HG03520 (cell line): ENCODE measurements at regions not wholly inside any gene's neighbourhood (a gene's known extent, or its start where the extent isn't known, plus 50 kb on each side); places are given as distances from the start of the nearest gene placed in this dataset.
"Not testable (repeated sequence)": the region's sequence is repeated elsewhere in the genome, so short reads cannot be mapped to it uniquely, and the experiment has no call there.

Experiments used
- ATAC-seq: cut with Tn5 transposase; IDR thresholded peaks from one replicate; pipeline ENCODE4 v1.9.1; 2021; ENCODE audit warnings: mild to moderate bottlenecking, moderate library complexity; ENCODE audit not compliant: unreplicated experiment

DNA sequence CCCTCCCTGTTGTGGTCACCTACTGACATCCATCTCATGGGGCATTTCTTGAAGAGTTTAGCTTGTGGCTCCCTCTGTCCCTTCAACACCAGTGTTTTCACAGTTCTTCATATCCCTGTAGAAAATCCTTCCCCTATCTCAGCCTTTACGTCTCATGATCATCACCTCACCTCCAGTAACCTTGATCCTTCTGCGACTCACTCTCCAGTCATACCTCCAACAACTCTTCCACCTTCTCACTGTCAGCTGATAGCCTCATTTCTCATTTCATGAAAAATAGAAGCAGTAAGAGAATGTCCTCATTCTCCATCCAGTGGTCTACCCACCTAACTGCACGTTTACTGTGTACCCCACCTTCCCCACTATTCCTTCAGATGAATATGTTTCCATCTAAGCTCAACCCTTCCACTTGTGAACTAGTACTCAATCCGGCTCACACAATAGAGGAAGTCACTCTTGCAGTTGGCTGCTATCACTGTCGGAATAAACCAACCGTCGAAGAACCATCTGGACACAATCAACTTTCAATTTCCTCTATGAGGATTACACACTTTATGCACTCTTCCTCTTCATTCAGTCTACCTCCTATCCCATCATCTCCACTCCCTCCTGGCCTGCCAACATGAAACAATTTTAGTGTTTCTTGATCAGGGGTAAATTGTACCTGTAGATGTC lies 256.0 kb downstream of the AHR start:
- ATAC-seq = no peak

DNA sequence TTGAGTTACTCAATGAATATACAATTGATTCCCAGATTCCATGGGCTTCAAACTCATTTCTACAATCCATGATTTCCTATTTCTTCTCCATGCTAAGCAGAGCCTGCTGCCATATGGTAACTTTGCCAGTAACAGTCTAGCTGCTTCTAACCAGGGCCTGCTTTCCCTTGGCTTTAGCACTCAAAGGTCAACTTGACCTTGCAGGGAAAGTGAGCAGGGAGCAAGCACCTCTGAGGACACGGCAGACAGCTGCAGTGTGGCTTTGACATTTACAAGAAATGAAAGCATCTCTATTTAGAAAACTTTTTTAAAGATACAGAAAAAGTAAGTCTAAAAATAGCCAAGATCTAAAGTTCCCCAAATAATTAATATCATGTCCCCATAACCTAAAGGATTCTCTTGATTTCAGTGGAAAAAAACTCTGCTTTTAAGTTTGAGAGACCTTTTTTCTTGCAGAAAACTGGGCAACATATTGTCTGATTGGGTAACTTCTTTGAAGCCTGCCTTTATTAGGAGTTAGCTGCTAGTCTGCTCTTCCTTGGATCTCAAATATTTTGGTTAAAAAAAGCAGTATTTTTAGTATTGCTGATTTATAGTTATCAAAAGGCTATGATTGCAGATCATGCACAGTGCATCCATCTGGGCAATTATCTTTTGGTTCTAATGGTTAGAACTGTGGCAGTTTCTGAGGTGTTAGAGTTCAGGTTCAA lies 257.9 kb downstream of the AHR start:
- no peak for ATAC-seq

DNA sequence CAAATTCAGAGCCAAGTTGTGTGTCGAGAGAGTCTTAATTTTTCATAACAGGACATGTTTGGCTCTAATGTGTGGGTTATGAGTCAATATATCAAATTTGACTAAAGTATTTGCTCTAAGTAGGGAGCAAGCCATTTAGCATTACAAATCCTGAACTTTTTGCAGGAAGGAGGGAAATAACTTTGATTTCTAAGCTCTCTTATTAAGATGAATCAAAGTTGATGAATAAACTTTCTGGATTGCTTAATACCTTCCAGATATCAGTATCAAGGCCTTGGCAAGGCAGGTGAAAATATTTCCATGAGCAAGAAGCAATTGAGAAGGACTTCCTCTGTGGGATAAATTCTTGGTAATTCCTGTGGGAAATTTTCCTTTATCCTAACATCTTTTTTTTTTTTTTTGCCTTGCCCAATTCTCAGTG lies 258.8 kb downstream of the AHR start:
- ATAC-seq = no peak

DNA sequence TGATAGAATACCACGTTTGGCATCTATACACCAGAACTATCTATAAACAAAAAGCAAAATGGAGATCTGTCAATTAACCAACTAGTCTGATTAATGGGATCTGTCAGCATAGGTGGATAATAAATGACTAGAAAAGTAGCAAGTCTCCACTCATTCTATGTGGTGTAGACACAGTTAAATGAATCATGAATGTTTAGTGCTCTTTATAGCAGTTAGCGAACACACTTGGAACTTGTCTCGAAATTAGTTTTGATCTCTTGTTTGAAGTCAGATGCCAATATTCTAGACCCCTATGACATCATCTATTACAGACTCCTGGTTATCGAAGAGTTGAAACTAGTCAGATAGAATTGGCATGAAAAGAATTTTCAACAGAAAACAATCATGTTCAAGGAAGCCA lies 259.7 kb downstream of the AHR start:
- no peak for ATAC-seq

DNA sequence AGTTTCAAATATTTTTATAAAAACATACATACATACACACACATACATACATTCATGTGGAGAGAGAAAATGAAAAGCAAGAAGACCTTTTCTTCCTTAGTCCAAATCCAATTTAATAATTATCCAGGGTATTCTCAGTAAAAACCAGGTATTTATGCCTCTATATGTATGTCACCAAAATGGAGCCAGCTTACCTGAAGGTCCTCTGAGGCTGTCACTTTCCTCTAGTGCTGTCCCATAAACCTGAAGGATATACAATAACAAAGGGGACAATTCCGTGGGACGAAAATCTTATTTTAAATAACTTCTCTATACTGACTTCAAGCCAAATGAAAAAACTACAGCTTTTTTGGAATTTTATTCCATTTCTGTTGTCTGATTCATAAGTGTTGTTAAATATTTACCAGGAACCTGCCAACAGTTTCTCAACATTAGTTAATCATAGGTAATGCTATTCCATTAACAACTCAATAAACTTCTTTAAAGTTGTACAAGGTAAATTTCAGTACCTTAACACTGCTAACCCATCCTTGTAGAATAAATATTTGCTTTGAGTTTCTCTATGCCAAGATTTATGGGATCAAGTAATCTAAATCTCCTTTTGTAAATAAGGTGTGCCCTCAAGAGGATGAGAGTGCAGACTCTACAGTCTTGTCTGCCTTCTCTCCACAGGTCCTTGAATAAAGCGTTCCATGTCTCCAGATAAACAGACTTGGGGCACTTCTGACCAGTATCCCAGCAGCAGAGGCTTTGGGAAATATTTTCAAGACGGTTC lies 260.3 kb downstream of the AHR start:
- ATAC-seq = no peak

DNA sequence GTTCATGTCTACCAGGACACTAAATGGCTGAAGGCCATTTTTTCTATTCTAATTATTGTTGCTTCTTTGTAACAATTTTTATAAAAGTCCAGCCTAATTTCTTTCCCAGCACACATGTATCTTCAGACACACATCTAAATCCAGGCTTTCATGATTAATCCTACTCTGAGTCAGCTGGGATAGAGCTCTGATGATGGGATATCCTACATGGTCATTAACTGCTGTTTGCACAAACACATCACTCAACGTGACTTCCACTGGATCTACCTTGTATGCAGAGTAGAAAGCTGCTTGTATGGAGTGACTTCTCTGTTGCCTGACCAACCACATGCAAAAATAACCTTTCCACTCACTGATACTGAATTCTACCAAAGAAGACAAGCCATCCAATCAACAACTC lies 260.9 kb downstream of the AHR start:
- ATAC-seq = no peak

DNA sequence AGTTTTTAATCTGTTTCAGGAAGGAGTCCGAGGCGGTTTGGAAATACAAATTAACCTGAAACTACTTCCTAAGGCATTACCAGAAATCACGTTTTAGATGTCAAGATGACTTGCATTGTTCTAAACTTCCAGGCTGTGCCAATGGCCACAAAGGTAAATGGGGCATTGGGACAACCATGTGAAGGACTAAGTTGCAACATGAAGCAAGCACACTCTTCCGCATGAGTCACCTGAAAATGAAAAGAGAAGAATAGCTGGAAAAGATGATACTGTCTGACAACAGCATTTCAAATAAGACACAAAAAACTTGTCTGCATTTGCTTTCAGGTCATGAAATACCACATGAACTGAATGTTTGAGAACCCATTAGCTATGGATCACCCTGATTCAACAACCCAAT lies 262.1 kb downstream of the AHR start:
- no peak for ATAC-seq

DNA sequence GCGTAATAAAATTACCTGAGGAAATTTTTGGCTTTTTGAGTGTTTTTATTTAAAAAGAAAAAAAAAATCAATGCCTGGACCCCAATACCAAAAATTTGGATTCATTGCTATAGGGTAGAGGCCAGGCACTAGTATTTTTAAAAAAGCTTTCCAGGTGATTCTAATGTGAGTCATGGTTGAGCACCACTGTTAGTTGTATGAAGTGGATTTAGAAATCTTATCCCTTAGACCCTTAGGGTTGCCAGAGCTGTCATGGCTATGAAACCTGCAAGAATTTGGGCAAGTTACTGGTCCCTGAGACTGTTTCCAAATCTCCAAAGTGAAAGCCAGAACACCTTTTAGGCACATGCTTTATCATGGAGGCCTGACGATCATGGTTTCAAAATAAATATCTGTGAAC lies 262.5 kb downstream of the AHR start:
- ATAC-seq = no peak

DNA sequence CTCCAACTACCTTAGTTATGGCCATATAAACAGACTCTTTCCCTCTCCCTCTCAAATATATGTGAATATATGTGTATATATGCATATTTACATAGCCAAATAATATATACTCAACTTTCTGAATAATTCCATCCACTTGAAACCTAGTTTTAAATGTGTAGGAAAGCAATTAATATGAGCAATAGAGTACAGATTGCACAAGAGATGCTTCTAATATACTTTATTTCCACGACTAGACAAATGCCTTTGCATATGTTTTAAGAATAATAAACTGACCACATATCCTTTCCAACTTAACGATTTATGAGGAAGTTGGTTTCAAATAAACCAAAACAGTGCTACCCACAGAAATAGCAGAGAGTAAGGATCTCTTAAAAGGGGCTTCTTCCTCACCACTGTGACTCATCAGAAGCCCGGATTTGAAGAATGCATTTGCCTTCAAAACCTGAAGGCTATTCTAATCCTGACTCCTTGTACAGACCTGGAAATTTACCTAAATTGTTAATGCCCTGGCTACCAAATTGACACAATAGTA lies 266.3 kb downstream of the AHR start:
- ATAC-seq = no peak

DNA sequence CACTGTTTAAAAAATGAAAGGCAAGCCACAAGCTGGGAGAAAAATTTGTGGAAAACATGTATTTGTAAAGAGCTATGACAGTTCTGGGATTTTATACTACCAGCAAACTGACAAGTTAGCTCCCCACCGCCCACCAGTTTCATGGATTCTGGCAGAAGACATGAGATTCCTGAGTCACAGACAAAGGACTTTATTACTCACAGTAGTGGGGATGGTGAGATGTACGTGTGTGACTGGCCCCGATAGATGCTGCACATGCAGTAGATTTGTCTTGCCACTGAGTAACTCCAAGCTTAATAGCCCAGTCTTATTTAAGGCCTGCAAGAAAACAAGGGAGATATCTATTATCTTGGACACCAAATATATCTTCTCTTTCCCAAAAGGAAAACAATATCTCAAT lies 281.7 kb downstream of the AHR start:
- no peak for ATAC-seq

DNA sequence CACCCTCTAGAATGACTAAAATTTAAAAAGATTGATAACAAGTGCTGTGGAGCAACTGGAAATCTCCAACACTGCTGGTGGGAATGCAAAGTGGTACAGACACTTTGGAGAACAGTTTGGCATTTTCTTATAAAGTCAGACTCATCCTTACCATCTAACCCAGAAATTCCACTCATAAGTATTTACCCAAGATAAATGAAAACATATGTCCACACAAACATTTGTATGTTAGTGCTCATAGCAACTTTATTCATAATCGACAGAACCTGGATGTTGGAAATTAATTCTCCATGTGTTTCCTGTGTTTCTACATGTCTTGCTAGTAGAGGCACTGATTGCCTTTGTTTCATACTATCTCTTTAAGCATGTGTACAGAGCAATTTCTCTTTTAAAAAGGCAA lies 282.4 kb downstream of the AHR start:
- ATAC-seq = no peak

DNA sequence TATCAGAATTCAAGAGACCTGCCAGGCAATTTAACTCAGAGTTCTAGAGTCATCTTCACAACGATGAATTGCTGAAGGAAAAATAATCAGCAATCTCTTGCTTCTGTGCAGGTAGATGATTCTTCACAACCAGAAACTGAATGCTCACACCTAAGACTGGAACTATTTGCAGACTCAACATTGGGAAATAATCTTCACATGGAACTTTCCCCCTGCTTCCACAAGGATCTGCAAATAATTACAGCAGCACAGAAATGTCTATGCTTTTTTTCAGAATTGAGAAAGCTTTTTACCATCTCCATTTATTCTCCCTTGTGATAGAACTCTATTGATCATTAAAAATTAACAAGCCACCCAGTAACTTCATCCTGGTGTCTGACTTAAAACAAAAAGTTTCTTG lies 282.8 kb downstream of the AHR start:
- no peak for ATAC-seq

DNA sequence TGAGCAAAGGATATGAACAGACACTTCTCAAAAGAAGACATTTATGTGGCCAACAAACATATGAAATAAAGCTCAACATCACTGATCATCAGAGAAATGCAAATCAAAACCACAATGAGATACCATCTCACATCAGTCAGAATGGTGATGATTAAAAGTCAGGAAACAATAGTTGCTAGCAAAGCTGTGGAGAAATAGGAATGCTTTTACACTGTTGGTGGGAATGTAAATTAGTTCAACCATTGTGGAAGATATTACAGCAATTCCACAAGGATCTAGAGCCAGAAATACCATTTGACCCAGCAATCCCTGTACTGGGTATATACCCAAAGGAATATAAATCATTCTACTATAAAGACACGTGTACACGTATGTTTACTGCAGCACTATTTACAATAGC lies 284.2 kb downstream of the AHR start:
- not testable (repeated sequence) for ATAC-seq

DNA sequence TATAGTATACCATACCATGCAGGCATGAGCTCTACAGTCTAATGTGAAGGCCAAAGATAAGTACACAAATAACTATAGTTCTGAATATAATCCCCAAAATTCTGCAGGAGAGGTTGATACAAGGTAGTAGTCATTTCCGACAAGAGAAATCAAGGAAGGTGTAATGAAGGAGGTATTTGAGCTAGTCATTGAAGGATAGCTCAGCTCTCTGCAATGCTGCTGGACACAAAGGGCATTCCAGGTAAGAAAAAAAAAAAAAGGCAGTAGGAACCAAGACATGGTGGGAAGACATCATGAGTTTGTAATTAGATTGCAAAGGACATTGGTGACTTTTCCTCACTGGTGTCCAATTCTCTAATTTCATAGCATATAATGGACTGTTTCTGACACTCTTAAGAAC lies 285.3 kb downstream of the AHR start:
- ATAC-seq = no peak

DNA sequence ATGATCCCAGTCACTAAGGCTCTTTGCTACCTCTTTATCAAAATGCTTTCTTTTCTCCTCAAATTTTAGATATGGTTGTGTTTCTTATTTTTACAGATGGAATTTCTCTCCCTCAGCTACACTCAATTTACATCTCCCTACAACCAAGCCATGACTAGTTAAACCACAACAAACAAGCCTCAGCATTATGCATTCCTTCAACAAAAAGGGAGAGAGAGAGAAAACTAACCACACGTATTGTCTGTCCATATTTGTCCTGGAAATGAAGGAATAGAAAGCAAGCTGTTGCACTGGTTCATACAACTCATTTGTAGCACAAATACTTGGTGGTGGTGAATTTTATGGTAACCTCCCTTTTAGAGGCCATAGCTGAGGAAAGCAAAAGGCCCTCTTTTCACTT lies 286.4 kb downstream of the AHR start:
- ATAC-seq = no peak

DNA sequence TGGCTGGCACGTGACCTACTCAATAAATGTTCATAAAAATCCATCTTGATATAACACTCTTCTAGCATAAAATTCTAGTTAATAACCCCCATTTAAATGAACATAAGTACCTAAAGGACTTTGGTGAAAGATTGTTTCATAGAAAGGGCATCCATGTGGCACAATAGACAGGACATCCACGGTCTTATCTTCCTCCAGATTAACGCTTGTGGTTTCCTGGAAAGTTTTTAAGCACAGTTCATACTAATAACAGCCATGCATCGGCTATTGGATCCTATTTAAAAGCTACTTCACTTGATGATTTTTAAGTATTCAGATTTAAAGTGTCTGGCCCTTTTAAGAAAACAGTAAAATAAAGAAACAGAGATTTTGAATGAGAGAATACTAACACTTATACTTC lies 288.3 kb downstream of the AHR start:
- ATAC-seq = no peak

DNA sequence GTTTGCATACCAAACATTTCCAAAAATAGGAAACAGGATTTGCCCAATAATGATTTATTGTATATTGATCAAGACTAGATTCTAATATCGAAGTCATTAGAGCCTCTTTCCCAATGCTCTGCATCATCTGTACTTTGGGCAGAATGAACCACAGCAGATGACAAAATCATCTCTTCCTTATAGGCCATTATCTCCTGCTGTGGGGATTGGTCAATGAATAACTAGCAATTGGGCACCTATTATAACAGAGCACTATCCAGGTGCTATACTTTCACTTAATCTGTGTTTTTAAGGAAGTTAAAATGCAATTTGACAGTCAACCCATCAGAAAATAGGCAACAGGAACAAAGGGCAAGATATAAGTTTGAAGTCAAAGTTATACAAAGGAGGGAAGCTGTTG lies 290.3 kb downstream of the AHR start:
- ATAC-seq = no peak

DNA sequence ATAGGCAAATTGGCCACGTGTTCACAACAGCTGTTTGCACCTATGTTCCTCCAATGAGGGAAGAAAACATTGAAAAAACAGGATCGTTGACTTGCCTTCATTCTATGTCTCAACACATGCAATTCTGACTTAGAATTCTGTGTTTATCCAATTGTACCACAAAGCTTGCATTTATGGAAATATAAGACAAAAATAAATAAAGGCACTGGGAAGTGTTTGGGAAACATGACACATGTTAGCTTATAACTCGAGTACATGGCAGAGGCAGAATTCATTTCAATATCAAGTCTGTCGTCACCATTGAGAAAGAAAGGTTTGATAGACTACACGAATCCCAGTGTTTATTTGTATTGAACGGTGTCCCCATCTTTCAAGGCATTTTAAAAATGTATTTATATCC lies 291.2 kb downstream of the AHR start:
- no peak for ATAC-seq

DNA sequence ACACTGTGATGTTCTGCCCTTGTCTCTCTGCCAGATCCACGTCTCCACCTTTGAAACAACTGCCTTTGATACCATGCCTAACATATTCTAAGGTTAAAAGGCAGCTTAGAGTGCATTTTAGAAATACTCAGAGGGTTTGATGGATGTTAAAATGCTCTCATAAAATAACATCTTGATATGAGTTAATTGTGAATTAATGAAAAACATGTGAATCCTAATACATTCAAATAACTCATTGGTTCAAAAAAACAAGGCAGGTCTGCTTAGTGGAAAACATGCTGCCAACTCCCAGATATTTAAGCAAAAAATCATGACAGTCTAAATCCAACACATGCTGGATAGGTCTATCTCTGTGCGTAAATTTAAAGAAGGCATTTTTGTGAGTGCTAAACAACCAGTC lies 291.8 kb downstream of the AHR start:
- ATAC-seq = no peak

DNA sequence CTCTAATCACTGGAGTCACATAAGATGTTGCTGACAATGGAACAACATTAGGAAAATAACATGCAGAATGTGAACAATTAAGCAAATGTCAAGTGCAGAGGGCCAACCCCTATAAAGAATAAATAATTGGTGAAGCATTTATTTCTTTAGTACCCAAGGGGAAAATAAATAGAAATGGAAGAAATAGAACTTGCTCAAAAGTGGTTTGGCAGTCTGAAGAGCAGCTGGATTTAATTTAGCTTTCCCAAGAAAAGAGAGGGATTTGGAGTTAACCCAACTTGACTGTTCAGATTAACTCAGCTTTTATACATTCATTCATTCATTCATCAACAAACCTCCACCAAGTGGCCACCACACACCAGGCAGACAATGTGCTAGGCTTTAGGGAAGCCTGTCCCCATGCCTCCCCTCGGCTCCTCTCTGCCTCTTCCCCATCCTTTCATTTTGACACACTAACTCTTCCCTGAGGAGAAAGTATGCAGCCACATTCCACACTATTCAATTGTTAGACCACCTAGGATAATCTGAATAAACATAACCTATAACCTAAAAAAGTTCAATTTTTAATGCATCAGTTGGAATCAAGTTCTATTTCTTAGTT lies 295.5 kb downstream of the AHR start:
- ATAC-seq = no peak

DNA sequence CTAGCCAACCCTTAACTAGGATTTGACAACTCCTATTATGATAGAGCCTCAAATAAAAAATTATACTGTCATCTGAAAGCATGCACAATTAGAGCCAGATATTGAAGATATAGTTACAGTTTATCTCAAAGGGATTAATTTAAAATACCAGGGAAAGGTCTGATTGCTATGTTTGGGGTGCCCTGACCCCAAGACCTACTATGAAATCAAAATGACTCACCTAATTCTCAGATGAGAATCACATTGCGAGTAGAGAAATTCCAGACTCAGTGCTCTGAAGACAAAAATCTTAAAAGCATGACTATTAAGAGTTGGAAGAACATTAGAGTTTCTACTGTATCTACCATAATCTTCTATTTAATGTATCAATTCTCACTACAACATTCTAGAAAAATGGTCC lies 297.1 kb downstream of the AHR start:
- ATAC-seq = no peak
